Activated T-cell treated with anti-CD3 and anti-CD28 coated beads for 48 hours (primary cell): ENCODE measurements at regions not wholly inside any gene's neighbourhood (a gene's known extent, or its start where the extent isn't known, plus 50 kb on each side); places are given as distances from the start of the nearest gene placed in this dataset.

ENCODE experiments used
- DNase-seq: peaks from one replicate; pipeline ENCODE4 v3.0.0-alpha.2; 2020; ENCODE audit warnings: low read depth

DNA sequence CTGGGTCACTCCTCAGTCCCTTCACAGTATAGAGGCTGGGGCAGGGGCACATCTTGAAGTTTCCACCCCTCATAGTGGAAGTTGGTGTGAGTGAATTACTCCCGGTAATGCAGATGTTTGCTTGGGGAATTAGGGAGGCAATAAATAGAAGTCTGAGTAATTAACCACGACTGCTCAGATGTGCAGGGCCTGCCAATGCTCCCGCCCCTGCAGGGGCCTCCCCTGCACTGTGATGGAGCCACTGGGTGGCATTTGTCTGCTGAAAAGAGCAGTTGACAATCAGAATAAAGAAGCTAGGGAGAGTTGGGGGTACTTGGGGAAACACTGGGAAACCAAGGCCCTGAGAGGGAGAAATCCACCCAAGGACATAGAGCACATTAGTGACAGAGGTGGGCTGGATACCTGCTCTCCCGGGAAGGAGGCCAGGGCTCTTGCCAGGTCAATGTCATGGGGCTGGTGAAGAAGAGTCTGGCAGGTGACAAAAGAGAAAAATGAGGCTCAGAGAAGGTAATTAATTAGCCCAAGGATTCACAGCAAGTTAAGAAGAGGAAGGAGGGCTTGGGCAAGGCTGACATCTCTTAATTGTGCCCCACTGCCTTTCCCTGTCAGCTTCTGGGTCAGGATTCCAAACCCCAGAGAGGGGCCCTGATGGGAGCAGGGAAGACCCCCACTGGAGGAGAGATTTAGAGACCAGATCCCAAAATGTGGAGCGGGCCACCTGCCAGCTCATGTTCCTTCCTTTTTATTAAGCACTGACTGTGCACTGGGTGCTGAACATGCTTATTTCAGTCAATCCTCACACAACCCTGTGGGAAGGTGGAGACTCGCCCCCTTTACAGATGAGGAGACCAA is 436.2 kb downstream of the MATN1 start:
- DNase-seq: no peak

DNA sequence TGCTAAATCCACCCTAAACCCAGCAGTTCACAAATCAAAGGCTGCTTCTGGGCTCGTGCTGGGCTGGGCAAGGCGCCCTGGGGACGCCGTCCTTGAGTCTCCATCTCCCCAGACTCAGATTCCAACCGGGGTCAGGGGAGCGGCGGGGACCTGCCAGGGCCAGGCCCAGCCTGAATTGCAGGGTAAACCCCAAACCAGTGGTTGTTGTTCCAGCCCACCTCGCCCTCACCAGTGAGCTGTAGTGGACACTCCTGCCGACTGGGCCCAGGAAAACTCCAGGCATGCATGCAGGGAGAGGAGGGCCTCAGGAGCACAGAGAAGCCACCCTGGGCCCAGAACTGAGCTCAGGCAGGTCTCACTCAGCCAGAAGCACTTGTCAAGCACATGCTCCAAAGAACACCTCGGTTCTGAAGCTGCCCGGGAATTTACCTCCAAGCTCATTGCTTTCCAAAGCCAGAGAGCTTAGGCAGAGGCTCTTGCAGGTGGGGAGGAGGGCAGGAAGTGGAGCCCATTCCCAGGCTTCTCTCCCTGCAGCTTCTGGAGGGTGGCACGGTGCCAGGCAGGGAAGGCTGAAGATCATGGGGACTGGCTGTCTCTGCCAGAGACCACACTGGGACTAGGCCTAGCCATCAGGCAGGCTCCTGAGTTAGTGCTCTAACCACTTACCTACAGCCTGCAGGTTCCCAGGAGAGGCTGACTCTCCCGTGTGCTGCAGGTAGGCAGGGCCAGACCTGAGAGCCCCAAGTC is 437.0 kb downstream of the MATN1 start:
- DNase-seq: no peak

DNA sequence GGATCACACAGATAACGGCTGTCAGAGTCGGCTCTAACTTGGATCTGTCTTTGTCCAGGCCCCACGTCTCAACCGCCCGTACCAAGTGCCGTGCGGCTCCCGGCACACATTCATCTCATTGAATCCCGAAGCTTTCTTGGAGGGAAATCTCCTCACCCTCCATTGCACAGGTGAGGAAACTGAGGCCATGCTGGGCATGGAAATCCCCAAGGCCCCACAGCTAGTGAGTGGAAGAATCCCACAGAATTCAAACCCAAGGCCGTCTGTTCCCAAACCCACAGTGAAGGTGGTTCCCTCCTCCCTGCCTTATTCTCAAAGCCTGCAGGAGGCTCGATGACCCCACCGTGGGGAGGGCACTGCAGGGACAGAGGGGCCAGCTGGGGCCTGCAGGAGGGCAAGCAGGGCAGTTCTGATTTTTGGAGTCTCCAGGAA is 437.9 kb downstream of the MATN1 start:
- DNase-seq: no peak

DNA sequence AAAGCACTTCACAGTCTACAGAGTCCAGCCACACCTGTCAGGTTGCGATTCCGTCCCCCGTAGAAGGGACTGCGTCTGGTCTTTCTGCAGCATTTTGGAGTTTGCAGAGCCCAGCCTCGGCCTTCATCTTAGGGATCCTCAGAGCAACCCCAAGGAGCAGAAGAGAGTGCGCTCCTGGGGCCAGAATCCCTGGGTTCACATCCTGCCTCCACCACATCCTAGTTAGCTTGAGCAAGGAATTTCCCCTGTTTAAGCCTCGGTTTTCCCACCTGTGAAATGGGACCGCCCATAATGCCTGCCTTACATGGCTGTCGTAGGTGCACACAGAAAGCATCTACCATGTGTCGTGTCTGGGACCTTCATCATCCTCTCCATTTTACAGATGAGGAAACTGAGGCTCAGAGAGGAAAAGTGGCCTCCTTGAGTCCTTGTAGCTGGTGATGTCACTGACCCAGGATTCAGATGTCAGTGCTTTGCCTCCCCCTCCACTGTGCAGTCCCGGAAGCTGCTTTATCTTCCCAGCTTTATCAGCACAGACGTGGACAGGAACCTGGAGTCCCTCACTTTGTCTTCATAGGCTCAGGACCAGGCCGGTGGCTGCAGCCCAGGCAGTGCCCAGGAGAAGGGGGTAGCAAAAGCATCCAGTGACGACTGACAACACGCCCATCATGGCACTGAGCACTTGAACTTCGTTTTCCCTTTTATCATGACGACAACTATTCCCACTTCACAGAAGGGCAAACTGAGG is 438.5 kb downstream of the MATN1 start:
- no peak for DNase-seq

DNA sequence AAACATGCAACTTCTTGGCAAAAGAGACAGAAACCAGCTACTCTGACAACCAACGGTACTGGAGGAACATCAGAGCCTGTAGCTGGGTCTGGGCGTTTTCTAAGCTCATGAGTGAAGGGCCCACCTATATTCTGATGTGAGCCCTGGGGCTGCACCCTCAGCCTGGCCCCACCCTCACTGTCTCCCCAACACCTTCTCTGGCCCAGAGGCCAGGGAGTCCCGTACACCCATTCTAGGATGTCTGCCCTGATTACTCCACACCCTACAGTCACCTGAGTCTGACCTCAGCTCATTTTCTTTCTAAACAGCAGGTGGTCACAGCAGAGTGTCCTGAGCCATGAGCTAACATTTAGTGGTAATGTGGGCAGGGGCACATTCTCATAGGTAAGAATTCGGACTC is 439.2 kb downstream of the MATN1 start:
- DNase-seq: no peak

DNA sequence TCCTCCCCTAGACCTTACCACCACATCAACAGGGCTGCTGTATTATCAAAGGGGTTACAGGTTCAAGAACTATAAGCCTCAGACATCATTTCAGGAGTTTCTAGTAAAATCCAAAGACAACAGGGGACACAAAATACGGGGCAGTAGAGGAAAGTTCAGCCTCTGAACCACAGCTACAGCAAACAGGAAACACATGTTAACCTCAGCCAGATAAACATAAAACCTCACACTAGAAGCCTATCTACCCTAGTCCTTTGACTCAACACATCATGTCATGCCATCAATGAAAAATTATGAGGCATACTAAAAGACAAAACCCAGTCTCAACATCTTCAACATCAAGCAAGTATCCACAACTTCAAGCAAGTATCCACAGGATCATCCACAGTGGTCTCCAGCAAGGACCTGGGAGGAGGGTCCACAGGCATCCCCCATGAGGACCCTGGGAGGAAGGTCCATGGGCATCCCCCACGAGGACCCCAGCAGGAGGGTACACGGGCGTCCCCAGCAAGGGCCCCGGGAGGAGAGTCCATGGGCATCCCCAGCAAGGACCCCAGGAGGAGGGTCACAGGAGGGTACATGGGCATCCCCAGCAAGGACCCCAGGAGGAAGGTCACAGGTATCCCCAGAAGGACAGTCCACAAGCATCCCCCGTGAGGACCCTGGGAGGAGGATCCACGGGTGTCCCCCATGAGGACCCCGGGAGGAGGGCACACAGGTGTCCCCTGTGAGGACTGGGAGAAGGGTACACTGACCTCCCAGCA is 440.0 kb downstream of the MATN1 start:
- DNase-seq: no peak

DNA sequence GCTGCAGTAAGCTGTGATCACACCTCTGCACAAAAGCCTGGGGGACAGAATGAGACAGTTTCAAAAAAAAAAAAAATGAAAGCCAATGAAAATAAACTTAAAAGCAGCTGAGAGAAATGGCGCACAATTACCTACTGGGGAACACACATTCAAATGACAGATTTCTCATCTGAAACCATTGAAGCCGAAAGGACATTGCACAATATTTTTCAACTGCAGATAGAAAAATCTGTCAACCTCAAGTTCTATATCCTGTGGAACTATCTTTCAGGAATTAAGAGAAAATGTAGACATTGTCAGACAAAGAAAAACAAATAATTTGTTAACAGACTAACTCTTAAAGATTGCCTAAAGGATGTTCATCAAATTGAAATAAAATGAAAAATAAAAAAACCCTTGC is 442.8 kb downstream of the MATN1 start:
- no peak for DNase-seq

DNA sequence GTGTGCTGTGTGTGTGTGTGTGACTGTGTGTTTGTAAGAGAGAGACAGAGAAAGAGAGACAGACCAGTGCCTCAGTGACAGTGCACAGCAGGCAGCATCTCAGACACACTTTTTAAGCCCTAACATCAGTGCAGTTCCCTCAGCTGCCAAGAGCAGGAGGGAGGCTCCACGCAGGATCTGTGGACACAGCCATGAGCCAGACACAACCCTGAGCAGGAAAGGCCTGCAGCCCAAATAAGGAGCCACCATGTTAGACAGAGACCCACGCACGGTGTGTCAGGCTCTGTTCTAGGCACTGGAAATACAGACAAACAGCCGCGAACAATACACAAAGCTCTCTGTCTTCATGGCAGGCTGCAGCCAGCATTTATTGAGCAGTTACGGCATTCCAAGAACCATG is 445.5 kb downstream of the MATN1 start:
- DNase-seq: no peak

DNA sequence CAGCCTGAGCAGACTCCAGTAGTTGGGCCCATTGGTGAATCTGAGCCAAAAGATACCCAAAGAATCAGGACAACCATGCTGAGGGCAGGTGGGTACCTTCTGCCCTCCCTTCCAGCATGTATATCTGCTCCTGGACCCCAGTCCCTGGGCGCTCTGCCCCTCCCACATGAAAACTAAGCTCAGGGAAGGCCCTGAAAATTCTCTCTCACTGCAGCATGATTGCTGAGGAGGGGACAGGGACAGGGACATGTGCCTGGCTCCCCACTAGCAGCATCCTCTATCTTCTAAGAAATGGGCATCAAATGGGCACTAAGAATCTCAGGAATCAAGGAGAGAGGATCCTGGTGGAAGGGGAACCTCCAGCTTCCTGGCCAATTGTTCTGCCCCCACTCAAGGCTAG is 446.0 kb downstream of the MATN1 start:
- DNase-seq: no peak

DNA sequence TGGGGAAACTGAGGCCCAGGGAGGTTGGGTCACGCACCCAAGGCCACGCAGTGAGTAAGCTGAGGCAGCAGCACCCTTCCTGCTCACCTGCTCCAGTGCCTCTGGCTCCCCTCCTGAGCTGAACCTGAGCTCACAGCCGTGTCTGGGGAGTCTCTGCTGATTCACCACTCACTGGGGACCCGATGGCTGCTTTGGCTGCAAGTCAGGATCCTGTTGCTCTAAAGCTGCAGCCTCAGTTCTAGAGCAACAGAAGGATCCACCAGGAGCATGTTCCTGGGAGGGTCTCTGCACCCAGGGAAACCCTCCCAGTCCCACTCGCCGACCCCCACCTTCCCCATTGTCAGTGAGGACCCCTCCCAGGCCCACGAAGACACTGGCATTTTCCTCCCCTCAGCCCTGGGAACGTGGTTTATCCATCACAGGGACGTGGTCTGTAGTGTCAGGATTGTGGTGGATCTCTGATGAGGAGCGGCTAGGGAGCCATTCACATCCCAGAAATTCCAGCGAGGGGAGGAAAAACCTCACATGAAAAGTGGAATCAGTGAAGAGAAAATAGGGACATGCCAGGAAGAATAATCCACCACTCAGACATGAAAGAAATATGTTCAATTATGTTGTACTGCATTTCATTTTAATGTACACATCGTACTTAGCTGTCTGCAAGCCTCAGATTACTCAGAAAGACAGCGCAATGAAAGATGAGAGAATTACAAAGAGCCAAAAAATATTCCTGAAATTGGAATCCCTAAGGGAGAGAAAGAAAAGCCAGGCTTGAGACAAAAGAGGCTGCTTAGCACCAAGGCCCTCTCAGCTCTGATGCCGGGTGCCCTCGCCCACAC is 447.2 kb downstream of the MATN1 start:
- DNase-seq: no peak

DNA sequence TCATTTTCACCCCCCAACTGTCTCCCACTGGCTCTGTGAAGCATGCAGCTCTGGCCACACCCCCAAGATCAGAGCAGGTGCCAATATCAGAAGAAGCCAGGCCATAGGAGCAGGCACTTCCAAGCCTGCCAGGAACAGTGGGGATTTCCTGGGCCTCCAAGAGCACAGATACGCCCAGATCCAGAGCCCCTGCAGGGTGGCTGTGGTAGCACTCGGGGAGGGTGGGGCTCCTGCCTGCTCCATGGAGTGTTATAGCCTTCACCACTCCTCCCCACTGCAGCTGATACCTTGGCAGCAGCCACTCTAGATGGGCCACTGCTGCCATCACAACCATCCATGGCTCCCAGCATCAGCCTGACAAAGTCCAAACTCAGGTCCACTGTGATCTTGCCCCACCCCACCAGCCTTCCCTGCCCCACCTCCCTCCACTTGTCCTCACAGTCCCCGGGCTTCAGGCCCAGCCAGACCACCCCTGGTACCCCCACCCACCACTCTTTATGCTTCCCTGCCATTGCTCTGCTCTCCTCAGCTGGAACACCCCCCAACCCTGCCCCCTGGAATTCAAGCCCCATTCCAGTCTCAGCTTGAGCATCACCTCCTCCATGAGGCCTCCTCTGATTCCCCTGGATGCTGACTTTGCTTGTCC is 448.3 kb downstream of the MATN1 start:
- DNase-seq: no peak

DNA sequence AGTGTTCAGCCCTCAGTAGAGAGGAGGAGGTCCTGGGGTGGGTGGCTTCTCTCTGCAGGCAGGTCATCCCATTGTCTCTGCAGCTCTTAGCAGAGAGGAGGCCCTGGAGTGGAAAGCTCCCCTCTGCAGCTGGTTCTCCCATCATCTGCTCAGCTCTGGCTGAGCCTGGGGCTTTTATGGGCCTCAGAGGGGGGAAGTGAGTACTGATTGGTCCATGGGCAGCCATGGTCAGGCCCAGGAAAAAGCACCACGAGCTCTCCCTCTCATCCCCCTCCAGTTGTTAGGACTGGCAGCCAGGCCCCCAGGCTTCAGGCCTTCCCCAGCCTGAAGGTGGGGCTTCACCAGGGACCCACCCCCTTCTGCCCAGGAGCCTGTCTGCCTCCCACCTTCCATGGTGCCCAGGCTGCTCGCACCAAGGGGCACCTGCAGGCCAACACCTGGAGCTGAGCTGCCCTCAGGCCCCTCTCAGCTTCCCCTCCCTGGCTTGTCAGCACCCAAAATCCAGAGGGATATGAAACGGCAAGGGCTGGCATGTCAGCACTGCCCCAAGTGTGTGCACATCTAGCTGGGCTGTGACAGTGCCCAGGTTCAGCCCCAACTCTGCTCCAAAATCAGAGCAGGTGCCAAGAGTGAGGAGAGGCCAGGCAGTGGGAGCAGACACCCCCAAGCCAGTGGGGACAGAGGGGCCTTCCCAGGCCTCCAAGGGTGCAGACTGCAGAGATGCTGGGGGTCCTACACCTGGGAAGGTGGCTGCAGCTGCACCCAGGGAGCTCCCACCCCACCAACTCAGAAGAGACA is 449.0 kb downstream of the MATN1 start:
- DNase-seq: no peak

DNA sequence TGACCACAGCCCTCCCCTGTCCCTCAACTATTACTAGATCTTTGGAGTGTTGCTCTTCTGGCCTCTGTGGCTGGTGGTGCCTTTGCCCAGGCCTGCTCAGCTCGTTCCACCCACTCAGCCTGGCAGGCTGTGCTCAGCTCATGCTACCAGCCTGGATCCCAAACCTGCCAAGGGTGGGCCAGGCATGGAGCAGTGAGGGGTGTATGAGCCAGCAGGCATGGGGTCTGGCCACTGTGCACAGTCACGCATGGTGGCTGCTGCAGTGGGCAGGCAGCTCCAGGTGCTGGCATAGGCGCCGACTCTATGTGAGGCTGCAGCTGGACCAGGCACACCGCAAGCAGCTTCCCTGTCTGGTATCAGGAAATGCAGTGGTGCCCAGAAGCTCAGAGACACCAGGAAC is 449.9 kb downstream of the MATN1 start:
- DNase-seq: no peak

DNA sequence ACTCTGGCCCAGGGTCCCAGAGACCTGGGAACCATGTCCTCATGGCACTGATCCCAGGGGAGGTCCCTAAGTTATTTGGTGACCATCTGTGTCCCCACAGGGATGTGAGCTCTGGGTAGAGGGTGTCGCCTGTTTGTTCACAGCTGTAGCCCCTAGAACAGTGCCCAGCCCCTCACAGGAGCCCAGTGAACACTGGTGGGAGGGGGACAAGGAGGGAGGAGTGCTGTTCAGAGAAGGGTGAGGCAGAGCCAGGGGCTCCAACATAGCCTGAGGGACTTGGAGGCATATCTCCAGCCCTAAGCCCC is 450.4 kb downstream of the MATN1 start:
- DNase-seq: no peak

DNA sequence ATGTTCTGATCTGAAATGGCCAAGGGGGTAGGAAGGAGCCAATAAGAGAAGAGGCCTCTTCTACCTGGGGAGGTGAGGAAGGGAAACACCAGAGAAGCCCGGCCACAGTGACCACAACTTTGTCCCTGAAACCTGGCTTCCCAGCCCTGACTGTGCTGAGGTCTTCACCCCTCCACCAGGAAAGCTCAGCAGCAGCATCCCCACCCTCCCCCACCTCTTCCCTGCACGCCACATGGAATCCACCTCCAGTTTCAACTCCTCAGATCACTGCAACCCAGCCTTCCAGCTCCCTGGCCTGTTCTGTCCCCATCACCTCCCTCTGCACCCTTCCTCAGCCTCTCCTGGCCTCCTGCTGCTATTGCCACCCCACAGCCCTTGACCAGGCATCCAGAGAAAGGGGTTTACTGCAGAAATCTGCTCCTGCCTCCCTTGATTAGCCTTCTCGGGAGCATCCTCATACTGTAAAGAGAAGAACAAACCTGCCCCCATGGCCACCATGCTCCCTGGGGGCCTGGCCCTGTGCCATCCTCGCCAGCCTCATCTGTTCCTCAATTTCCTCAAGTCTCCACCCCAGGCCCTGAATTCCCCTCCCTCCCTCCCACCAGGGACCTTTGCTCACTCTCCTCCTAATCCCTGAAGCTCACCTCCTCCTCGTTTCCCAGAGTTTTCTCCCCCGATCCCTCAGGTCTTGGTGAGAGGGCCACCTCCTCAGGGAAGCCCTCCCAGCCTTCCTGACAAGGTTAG is 450.9 kb downstream of the MATN1 start:
- DNase-seq: no peak

DNA sequence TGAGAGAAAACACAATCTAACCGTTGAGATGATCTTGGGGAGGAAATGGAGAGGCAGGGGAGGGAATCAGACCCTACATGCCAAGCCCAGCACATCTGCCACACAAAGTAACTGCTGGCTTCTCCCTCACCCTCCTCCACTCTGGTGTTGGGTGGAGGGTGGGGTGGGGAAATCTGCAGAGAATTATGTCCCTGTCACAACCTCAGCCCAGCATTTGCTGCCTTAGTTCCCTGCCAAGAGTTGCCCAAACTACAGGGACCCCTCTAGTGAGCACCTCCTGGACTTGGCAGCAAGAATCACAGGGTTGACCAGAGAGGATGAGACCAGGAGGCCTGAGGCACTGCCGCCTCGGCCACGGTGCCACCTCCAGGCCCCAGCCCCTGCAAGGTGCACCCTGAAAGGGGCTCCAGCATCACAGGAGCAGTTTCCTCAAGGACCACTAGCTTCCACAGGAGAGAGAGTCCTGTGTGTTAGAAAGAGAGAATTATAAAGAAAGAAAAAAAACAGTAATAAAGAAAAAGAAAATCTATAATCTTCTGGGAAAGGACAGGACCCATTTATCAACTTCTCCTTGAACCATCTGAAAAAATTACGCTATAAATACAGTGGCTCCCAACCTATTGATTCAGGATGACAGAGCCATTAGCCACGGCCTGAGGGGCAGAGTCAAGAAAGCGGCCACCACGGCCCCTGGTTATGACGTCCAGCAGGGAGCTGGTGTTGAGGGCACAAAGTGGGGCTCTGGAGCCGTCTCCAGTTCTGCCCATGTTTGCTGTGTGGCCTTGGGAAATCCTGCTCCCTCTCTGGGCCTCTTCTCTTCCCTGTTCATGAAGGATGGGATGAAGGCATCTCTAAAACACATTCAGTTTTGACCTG is 451.7 kb downstream of the MATN1 start:
- no peak for DNase-seq

DNA sequence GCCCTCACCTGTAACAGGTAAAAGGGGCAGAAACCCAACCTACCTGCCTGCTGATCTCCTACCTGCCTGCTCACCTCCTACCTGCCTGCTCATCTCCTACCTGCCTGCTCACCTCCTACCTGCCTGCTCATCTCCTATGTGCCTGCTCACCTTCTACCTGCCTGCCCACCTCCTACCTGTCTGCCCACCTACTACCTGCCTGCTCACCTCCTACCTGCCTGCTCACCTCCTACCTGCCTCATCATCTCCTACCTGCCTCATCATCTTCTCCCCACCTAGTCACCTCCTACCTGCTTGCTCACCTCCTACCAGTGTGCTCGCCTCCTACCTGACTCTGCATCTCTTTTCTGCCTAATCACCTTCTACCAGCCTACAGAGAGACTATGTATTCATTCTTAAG is 452.9 kb downstream of the MATN1 start:
- no peak for DNase-seq
